ENCODE measurements at regions not wholly inside any gene's neighbourhood (a gene's known extent, or its start where the extent isn't known, plus 50 kb on each side); places are given as distances from the start of the nearest gene placed in this dataset.

- TF ChIP-seq CSDC2 (CRISPR knock-in tag; IDR thresholded peaks at IDR 0.05) (no peak), ARNTL (CRISPR knock-in tag; IDR thresholded peaks at IDR 0.05; ENCODE audit: borderline replicate concordance, low read depth) (no peak), CSRNP3 (CRISPR knock-in tag; IDR thresholded peaks at IDR 0.05) (no peak)
These were observed 56.3 kb upstream of the HPCAL1 start for GRCh38 chr2:10246370-10246769.

All from SK-N-SH treated with all-trans-retinoic acid at 6 μM for 48 hours (cell line).